GM19099 (cell line): ENCODE measurements at regions not wholly inside any gene's neighbourhood (a gene's known extent, or its start where the extent isn't known, plus 50 kb on each side); places are given as distances from the start of the nearest gene placed in this dataset.

Experiments used
- POLR2A ChIP-seq: IDR thresholded peaks from 3 replicates; pipeline ENCODE4 v1.6.1; 2011; ENCODE audit warnings: low read depth; ENCODE audit not compliant: insufficient read length; ENCODE audit errors: extremely low read depth

GRCh38 chr20:41701588-41702348 lies 83.6 kb upstream of the CHD6 start:
- no peak for TF ChIP-seq POLR2A

DNA sequence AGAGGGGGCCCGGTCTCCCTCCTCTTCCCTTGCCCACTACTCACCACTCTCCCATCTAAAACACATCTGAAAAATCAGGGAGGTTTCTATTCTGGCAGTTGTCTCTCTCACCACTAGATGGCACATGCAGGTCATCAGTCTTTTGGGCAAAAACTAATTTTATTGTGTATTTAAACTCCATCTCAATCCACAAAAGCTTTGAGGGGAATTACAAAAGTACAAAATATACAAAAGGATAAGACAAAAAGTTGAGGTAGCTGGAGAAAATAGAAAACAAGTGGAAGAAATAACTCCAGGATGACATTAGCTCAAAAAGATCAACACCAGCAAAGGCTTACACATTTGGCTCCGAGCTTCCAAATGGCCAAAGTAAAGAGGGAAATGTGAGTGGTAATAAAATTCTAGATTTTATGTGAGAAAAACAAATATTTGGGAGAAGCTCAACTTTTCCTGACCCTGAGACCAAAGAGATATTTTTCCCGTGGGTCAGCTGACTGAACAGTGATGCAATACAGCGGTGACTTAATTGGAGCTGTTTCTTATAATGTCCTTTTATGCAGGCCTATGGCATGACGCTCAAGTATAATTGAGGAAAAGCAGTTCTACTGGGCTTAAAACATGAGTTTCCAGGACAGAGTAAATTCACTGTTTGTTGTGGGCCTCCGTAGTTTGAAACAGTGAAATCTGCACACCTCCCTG lies 79.8 kb upstream of the CHD6 start:
- no peak for TF ChIP-seq POLR2A

GRCh38 chr20:41696428-41696827 lies 78.3 kb upstream of the CHD6 start:
- TF ChIP-seq POLR2A, result no peak

GRCh38 chr20:41694796-41695195 lies 76.6 kb upstream of the CHD6 start:
- no peak for TF ChIP-seq POLR2A

DNA sequence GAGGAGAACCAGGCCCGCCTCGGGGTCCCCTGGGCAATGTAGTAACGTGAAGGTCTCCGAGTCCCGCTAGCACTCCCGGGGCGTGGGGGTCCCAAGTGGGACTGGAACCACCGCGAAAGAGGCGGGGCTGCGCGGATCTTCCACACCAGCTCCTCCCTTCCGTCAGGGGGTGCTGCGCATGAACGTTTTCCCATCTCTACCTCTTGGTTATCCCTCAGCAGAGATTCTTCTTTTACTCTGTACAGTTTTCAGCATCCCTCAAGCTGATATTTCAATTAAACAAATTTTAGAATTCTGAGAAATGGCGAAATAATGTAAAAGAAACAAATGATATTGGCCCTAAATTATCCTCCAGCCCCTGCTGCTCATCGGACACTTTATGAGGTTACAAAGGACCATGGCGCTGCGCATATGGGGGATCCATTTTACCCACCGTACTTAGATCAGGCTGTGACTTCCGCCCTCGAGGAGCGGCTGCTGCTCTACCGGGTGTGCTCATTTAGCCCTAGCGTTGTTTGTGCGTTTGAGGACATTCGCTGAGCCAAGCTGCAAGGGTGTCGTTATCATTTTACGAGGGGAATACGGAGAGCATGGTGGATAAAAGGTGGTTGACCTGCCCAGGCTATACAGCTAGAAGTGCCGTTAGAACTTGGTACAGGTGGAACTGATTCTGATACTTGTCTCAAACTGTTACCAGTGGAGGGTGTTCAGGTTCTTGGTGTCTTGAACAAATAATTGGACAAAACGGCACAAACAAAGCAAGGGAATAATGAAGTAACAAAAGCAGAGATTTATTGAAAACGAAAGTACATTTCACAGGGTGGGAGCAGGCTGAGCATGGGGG lies 75.2 kb upstream of the CHD6 start:
- peak; percentile 80 for TF ChIP-seq POLR2A

GRCh38 chr20:41692479-41693135 lies 74.4 kb upstream of the CHD6 start:
- no peak for TF ChIP-seq POLR2A

GRCh38 chr20:41691443-41691842 lies 73.3 kb upstream of the CHD6 start:
- TF ChIP-seq POLR2A, result no peak

- no peak for TF ChIP-seq POLR2A
These were observed 72.5 kb upstream of the CHD6 start for GRCh38 chr20:41690702-41691101.

GRCh38 chr20:41686961-41687360 lies 68.8 kb upstream of the CHD6 start:
- TF ChIP-seq POLR2A, result no peak

- no peak for TF ChIP-seq POLR2A
These were observed 60.6 kb upstream of the CHD6 start for GRCh38 chr20:41678799-41679198.

GRCh38 chr20:41672282-41672681 lies 54.1 kb upstream of the CHD6 start:
- TF ChIP-seq POLR2A, result no peak

DNA sequence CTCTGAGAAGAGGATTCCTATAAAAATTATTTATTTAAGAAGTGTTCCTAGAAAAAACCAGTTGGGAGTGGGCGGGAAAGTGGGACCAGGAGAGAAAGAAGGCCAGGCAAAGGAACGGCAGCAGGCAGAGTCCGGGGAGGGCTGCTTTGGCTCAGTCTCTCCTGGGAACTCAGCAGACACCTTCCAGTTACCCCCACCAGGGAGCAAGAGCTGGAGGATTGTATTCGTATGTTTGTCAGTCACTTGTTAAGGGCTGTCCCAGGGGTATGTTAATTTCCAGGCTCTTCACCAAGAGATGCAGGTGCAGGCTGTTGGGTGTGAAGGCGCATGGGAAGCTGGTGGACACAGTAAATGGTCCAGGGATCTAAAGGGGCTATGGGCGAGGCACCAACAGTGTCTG lies 53.0 kb upstream of the CHD6 start:
- no peak for TF ChIP-seq POLR2A

DNA sequence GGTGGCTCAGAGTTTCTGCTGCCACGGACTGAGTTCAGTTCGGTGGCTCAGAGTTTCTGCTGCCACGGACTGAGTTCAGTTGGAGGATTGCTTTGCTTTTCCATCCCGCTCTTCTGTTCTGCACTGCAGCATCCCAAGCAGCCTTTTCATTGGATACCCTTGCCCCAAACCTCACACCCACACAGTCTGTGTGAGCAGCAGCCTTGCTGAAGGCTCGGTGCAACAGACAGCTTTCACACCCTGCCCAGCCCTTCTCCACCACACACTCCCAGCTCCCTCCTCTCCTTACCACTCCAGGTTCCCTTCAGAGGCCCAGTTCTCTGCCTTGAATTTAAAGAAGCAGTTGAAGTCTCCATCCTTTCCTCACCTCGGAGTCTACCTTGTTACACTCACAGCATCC lies 52.5 kb upstream of the CHD6 start:
- TF ChIP-seq POLR2A, result no peak

- no peak for TF ChIP-seq POLR2A
These were observed 51.6 kb upstream of the CHD6 start for GRCh38 chr20:41669708-41670263.

DNA sequence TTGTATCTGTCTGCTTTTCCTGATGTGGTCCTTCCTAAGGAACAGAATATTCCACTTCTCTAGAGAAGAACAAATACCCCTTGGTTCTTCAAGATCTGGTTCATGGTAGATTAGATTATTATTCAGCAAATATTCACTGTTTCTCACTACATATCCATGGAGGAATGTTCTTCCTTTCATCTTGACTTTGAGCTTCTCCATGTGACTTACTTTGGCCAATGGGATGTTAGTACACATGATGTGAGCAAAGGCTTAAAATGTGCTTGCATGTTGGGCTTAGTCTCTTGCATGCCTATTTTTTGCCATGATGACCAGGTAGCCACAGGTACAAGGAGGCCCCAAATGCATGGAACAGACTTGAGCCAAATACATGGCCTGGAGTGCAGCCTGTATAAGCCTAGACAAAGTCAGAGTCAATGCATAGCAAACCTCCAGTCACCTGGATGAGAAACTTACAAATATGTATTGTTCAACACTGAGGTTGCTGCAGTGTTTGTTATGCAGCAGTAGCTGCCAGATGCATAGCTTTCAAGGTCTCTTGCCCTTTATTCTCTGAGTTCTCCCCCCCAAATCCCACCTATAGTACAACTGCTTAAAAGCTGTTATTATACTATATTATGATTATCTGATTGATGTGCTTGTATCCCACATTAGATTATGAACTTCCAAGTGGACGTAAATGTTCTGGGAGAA lies 50.0 kb upstream of the CHD6 start:
- no peak for TF ChIP-seq POLR2A
